Prostate gland (tissue), 2 donors: ENCODE measurements at regions not wholly inside any gene's neighbourhood (a gene's known extent, or its start where the extent isn't known, plus 50 kb on each side); places are given as distances from the start of the nearest gene placed in this dataset.

ENCODE experiments used
- DNase-seq: peaks from one replicate; pipeline ENCODE4 v3.0.0-alpha.2; 2019; ENCODE audit warnings: low spot score
- H3K27ac ChIP-seq, 2 donors: fragments of 200-600 bp; sonication (generic); 2 replicates each; pipeline ENCODE4 v1.5.1; 2017 to 2019
- H3K27me3 ChIP-seq: fragments of 200-600 bp; sonication (generic); replicated peaks from 2 replicates; pipeline ENCODE4 v1.5.1; 2019; ENCODE audit not compliant: insufficient read depth
- H3K36me3 ChIP-seq, 2 donors: fragments of 200-600 bp; sonication (generic); 1 replicate in 1 of 2; 2 replicates in 1 of 2; pipeline versions ENCODE4 v1.5.1 to v1.8.1; 2017 to 2019
- H3K4me1 ChIP-seq: fragments of 200-600 bp; sonication (generic); replicated peaks from 2 replicates; pipeline ENCODE4 v1.5.1; 2019
- H3K4me3 ChIP-seq, 2 donors: fragments of 200-600 bp; sonication (generic); 2 replicates each; pipeline ENCODE4 v1.5.1; 2017 to 2019
- H3K9me3 ChIP-seq: fragments of 200-600 bp; sonication (generic); 2 replicates; pipeline ENCODE4 v1.5.1; 2017
- CTCF ChIP-seq, 4 experiments: fragments of 200-600 bp in 2 of 4; fragments of 450-650 bp in 2 of 4; sonication (generic) in 2 of 4; IDR thresholded peaks; 1 replicate in 3 of 4; 2 replicates in 1 of 4; pipeline ENCODE4 v1.5.1; 2016 to 2019; ENCODE audit warnings: antibody characterized with exemption in 4 of 4, mild to moderate bottlenecking in 2 of 4, moderate library complexity in 2 of 4
- POLR2A ChIP-seq: fragments of 450-650 bp; IDR thresholded peaks from one replicate; pipeline ENCODE4 v1.6.1; 2016; ENCODE audit warnings: antibody characterized with exemption, mild to moderate bottlenecking
- POLR2AphosphoS5 ChIP-seq: sonication (generic); formaldehyde crosslinking; IDR thresholded peaks from one replicate; pipeline ENCODE4 v1.6.1; 2017; ENCODE audit warnings: antibody characterized with exemption
- WGBS: methylation state at CpG from one replicate; pipeline ENCODE4 v1.1.5; 2018; 5-methylcytosine and 5-hydroxymethylcytosine counted together
- intact Hi-C: fragments of 100-400 bp; cut with DNase I; formaldehyde crosslinking; loops from one replicate; pipeline ENCODE4 v1.14.2; 2022

GRCh38 chr12:30391766-30392366, 303.8 kb downstream of the IPO8 start:
- no peak overlapping the region for H3K27ac ChIP-seq
- TF ChIP-seq POLR2A (no peak), CTCF (IDR thresholded peaks at IDR 0.05) (no peak), POLR2AphosphoS5 (no peak)
- H3K9me3 ChIP-seq = no peaks in the 10 kb centered on the region
- no peak for DNase-seq
- no peaks in the 10 kb centered on the region for H3K36me3 ChIP-seq
- intact Hi-C loops = no loop called here
- WGBS = 92% methylated on average over 5 of the region's 5 CpGs
- H3K4me1 ChIP-seq = no peaks in the 10 kb centered on the region
- H3K4me3 ChIP-seq = no peak overlapping the region
- H3K27me3 ChIP-seq = no peaks in the 10 kb centered on the region

GRCh38 chr12:30385706-30386105, 310.0 kb downstream of the IPO8 start:
- H3K4me3 ChIP-seq = no peak overlapping the region
- 67% methylated on average over 4 of the region's 4 CpGs for WGBS
- H3K27me3 ChIP-seq = no peaks in the 10 kb centered on the region
- H3K4me1 ChIP-seq = no peaks in the 10 kb centered on the region
- intact Hi-C loops = no loop called here
- no peaks in the 10 kb centered on the region for H3K36me3 ChIP-seq
- no peak overlapping the region for H3K27ac ChIP-seq
- TF ChIP-seq POLR2A = no peak
- TF ChIP-seq CTCF (IDR thresholded peaks at IDR 0.05) = no peak
- no peak for TF ChIP-seq POLR2AphosphoS5
- no peak for DNase-seq
- no peaks in the 10 kb centered on the region for H3K9me3 ChIP-seq

- DNase-seq = no peak
- Histone ChIP-seq H3K36me3 (no peaks in the 10 kb centered on the region), H3K27ac (no peak overlapping the region), H3K4me3 (no peak overlapping the region), H3K9me3 (no peaks in the 10 kb centered on the region), H3K27me3 (no peaks in the 10 kb centered on the region), H3K4me1 (no peaks in the 10 kb centered on the region)
- 88% methylated on average over 1 of the region's 1 CpG for WGBS
- intact Hi-C loops = no loop called here
- TF ChIP-seq CTCF (IDR thresholded peaks at IDR 0.05) (no peak), POLR2AphosphoS5 (no peak), POLR2A (no peak)
Measured at GRCh38 chr12:30384976-30385375, 310.7 kb downstream of the IPO8 start.

GRCh38 chr12:30378307-30378706, 317.4 kb downstream of the IPO8 start:
- intact Hi-C loops = no loop called here
- H3K9me3 ChIP-seq = no peaks in the 10 kb centered on the region
- WGBS = 94% methylated on average over 1 of the region's 1 CpG
- no peaks in the 10 kb centered on the region for H3K36me3 ChIP-seq
- no peaks in the 10 kb centered on the region for H3K4me1 ChIP-seq
- TF ChIP-seq POLR2AphosphoS5 (no peak), POLR2A (no peak), CTCF (IDR thresholded peaks at IDR 0.05) (no peak)
- DNase-seq = no peak
- H3K27ac ChIP-seq = no peak overlapping the region
- H3K4me3 ChIP-seq = no peak overlapping the region
- H3K27me3 ChIP-seq = no peaks in the 10 kb centered on the region

GRCh38 chr12:30364822-30365221, 330.8 kb downstream of the IPO8 start:
- intact Hi-C loops = no loop called here
- Histone ChIP-seq H3K4me1 (no peaks in the 10 kb centered on the region), H3K36me3 (no peaks in the 10 kb centered on the region), H3K27me3 (no peaks in the 10 kb centered on the region), H3K27ac (no peak overlapping the region), H3K9me3 (no peaks in the 10 kb centered on the region), H3K4me3 (no peak overlapping the region)
- DNase-seq = no peak
- no peak for TF ChIP-seq POLR2A
- no peak for TF ChIP-seq POLR2AphosphoS5
- no peak for TF ChIP-seq CTCF (IDR thresholded peaks at IDR 0.05)
